CD4-positive, alpha-beta T cell treated with Interleukin-10 for 1 hour (primary cell): ENCODE measurements at regions not wholly inside any gene's neighbourhood (a gene's known extent, or its start where the extent isn't known, plus 50 kb on each side); places are given as distances from the start of the nearest gene placed in this dataset.

ENCODE experiments used
- DNase-seq: peaks from one replicate; pipeline ENCODE4 v3.0.0-alpha.2; 2020

DNA sequence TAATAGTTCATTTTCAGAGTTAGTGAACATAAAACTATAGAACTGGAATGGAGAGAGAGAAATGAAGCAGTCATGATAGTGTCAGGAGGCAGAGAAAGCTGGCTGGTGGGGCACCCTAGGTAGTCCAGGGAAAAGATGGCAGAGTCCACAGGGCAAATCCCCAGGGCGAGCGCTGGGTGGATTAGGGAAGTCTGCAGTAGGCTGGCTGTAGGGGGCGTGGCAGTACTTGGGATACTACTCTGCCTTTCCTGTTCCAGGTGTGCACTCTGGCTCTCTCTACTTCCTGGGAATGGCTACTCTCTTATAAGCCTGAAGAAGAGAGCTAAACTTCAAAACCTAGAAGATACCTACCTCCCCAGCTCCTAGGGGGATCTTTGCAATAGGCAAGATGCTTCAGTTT, 232.9 kb upstream of the SLC10A2 start:
- DNase-seq = no peak

GRCh38 chr13:103297083-103297482, 230.9 kb upstream of the SLC10A2 start:
- DNase-seq = no peak

GRCh38 chr13:103291798-103292572, 225.8 kb upstream of the SLC10A2 start:
- DNase-seq = no peak

GRCh38 chr13:103291226-103291625, 225.0 kb upstream of the SLC10A2 start:
- no peak for DNase-seq

DNA sequence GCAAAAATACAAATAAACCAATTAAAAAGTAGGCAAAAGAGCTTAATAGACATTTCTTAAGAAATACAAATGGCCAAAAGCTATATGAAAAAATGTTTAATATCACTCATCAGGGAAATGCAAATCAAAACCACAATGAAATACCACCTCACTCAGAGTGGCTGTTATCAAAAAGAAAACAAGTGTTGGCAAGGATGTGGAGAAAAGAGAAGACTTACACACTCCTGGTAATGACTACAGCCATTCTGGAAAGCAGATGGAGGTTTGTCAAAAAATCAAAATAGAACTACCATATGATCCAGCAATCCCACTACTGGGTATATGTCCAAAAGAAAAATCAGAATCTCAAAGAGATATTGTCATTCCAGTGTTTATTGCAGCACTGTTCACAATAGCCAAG, 223.5 kb upstream of the SLC10A2 start:
- DNase-seq = no peak

DNA sequence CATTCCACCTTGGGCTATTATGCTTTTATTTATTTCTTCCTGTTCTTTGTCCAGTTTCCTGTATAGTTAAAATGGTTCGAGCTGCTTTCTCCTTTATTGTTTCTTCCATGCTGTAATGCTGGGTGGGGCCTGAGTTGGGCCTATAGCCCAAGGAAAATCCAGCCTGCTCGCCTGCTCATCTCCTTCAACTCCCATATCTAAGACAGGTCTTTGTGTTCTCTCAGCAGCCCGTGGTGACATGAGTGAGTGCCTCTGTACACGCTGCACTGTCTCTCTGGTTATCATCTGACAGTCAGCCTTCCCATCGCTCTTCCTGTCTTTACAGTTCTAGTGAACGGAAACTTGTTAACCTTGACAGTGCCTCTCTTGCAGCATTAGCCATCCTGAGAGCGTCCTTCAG, 221.9 kb upstream of the SLC10A2 start:
- no peak for DNase-seq

GRCh38 chr13:103287659-103288058, 221.4 kb upstream of the SLC10A2 start:
- DNase-seq = no peak

DNA sequence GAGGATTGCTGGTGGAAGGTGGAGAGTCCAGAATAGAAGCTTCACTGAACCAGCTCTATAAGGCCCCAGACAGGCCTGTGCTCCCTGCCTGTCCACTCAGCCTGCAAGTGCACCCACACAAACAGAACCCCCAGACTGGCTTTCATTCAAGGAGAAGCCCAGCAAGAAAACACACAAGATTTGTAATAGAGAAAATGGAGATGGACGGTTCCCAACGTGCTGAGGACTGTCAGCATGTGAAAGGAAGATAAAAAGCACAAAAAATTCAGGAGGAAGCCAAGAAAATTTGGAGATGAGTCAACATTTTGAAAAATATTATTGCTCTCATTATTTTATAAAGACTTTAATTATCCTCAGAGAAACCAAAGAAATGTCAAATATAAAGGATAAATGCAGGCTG, 218.2 kb upstream of the SLC10A2 start:
- DNase-seq = no peak

DNA sequence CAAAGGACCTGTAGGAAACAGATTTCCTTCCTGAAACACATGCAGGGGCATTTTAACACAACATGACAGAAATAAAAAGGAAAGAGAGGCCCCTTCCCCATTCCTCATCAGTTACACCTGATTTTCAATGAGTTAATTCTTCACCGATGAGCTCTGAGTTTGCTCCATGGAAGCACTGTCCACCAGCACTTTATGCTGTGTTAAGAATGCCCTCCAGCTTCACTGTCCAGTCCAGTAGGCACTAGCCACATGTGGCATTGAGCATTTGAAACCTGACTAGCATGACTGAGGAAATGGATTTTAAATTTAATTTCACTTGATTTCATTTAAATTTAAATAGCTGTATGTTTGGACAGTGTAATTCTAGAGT, 217.2 kb upstream of the SLC10A2 start:
- no peak for DNase-seq

GRCh38 chr13:103282571-103283450, 216.6 kb upstream of the SLC10A2 start:
- DNase-seq = no peak

GRCh38 chr13:103277959-103278694, 211.9 kb upstream of the SLC10A2 start:
- DNase-seq = no peak

GRCh38 chr13:103276775-103277498, 210.7 kb upstream of the SLC10A2 start:
- no peak for DNase-seq

DNA sequence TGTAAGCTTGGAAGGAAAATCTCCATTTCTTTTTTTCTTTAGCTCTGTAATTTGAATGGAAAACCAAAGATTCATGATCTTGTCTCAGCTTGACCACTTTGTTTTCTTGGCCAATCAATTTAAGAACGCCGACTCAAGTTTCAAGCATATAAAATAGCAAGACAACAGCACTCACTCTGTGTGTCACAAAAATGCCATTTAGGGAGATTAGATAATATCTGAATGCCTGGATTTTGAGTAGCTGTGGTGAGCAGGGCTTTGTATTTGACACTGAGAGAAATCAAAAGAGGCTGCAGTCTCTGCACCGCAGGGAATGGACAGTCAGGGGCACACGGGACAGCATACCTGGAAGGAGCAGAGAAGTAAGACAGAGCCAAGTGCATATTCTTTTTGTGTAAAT, 209.5 kb upstream of the SLC10A2 start:
- no peak for DNase-seq

DNA sequence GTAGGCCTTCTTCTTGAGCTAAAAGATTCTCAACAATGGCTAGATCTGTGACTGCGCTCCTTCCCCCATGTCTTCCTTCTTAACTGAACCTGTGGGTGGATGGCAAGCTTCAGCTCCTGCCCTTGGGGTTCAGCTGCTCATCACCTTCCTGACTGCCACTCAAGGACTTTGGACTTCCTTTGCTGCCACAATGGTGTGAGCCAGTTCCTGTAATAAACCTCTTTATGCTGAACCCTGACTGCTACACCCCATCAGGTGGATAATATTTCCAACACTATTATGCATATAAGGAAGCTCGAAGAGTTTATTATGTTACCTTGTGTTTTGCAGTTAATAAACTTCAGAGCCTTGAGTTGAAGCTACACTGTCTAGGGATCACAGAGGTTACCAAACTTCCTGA, 208.9 kb upstream of the SLC10A2 start:
- no peak for DNase-seq

- DNase-seq = no peak
Observed at GRCh38 chr13:103273825-103274224, 207.6 kb upstream of the SLC10A2 start.

GRCh38 chr13:103272770-103273169, 206.6 kb upstream of the SLC10A2 start:
- no peak for DNase-seq

DNA sequence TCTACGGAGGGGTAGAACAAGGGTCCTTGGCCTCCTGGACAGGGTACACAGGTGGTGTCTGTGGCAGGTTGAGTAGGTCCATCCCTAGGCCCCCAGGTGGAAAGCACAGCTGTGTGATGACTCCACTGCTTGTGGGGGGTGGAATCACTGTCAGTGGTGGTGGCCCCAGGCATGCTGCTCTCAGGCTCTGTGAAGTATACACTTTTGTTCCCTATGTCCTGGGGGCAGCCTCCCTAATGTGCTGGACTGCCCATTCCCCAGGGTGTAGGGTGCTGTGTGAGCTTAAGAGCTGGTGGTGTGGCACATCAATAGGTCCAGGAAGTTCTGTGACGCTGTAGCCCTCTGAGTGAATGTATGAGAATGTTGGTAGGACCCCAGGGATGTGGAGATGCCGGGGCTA, 197.2 kb upstream of the SLC10A2 start:
- no peak for DNase-seq

DNA sequence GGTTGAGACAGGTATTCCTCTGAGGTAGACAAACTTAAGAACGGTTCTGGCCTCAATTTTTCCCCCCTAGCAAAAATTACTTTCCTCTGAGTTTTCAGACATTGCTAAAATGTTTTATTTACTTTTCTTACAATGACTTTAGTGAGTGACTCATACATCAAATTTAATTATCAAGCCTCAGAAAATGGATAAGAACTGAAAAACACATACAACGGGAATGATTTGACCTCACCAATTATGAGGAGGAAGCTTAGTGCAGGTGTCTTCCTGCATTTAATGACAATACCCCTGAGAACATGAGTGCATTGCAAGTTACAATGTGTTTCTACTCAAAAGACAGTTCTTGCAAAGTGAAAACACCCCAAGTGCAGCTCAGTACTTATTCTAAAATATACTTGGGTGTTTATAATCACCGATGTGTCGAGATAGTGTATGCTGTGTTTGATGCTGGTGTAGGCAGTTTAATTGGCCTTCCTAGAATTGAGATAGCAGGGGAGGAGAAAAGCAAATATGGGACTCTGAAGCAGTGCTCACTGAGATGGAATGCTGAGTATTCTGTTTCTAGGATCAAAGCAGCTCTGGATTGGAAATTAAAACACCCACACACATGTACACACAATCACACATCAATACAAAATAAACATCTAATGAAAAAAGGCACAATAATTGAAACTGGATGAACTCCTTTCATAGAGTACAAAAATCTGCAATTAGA, 189.5 kb upstream of the SLC10A2 start:
- DNase-seq = no peak

- DNase-seq = no peak
Observed at GRCh38 chr13:103250071-103250470, 183.9 kb upstream of the SLC10A2 start.

- no peak for DNase-seq
Observed at GRCh38 chr13:103246581-103247200, 180.5 kb upstream of the SLC10A2 start.

GRCh38 chr13:103243495-103243894, 177.3 kb upstream of the SLC10A2 start:
- DNase-seq = no peak

- no peak for DNase-seq
Observed at GRCh38 chr13:103238441-103238840, 172.2 kb upstream of the SLC10A2 start.
